Left lung (tissue), 4 donors: ENCODE measurements at regions not wholly inside any gene's neighbourhood (a gene's known extent, or its start where the extent isn't known, plus 50 kb on each side); places are given as distances from the start of the nearest gene placed in this dataset.
A peak's percentile ranks its signal among the peaks of the same experiment; 100 is the strongest.

Experiments
- ATAC-seq: fragments of 200-7000 bp; cut with Tn5 transposase; one replicate; pipeline ENCODE4 v1.9.1; 2020; ENCODE audit warnings: moderate library complexity
- DNase-seq, 4 donors: peaks; one replicate each; pipeline ENCODE4 v3.0.0-alpha.2; 2013 to 2020
- H3K27ac ChIP-seq, 2 donors: fragments of 200-600 bp; sonication (generic) in 1 of 2; one replicate each; pipeline versions ENCODE4 v1.5.0 to v1.8.0; 2020 to 2021
- H3K27me3 ChIP-seq, 2 donors: fragments of 200-600 bp; sonication (generic) in 1 of 2; one replicate each; pipeline versions ENCODE4 v1.5.0 to v1.8.0; 2020 to 2021
- H3K36me3 ChIP-seq, 2 donors: fragments of 200-600 bp; sonication (generic) in 1 of 2; one replicate each; pipeline versions ENCODE4 v1.5.0 to v1.8.0; 2020 to 2021
- H3K4me1 ChIP-seq, 2 donors: fragments of 200-600 bp; one replicate each; pipeline ENCODE4 v1.8.0; 2021
- H3K4me3 ChIP-seq, 2 donors: fragments of 200-600 bp; sonication (generic) in 1 of 2; one replicate each; pipeline versions ENCODE4 v1.5.0 to v1.8.0; 2020 to 2021; ENCODE audit warnings: mild to moderate bottlenecking in 1 of 2
- H3K9me3 ChIP-seq, 2 donors: fragments of 200-600 bp; sonication (generic) in 1 of 2; one replicate each; pipeline versions ENCODE4 v1.5.0 to v1.8.0; 2020 to 2021
- CTCF ChIP-seq, 2 donors: fragments of 200-600 bp; sonication (generic) in 1 of 2; IDR thresholded peaks; one replicate each; pipeline versions ENCODE4 v1.5.0 to v1.8.0; 2021; ENCODE audit warnings: antibody characterized with exemption in 2 of 2
- intact Hi-C, 2 donors: fragments of 100-400 bp; cut with DNase I; formaldehyde crosslinking; loops; one replicate each; pipeline versions ENCODE4 v1.11.2 to v1.14.2; 2022
- donor health status: DM: no; HTN: yes; CAD: no.
- donor health status: DM: no; HTN: no; CAD: no.

- Histone ChIP-seq H3K36me3 (no peaks in the 10 kb centered on the region), H3K4me3 (no peak overlapping the region), H3K9me3 (no peaks in the 10 kb centered on the region), H3K27me3 (no peaks in the 10 kb centered on the region), H3K27ac (peak overlapping the region; percentile 47 to 63), H3K4me1 (peaks cover 0 to 4% of the 10 kb centered on the region in 2 donors)
- TF ChIP-seq CTCF (IDR thresholded peaks at IDR 0.05) = no peak
- DNase-seq (no peak), ATAC-seq (no peak)
- intact Hi-C loops = loop anchor here in 1 of 2 donors (10.0 kb wide), 1 partner anchor 158 kb away; no protein-coding TSS in a partner anchor
Observed at GRCh38 chrX:124216396-124217115, 115.9 kb upstream of the TEX13D start.

- intact Hi-C loops = loop anchor here in 1 of 2 donors (10.0 kb wide), 1 partner anchor 157 kb away; no protein-coding TSS in a partner anchor
- peak; percentile 58 for ATAC-seq
Observed at GRCh38 chrX:124217304-124218251, 114.9 kb upstream of the TEX13D start.

GRCh38 chrX:124223524-124223923 is 108.9 kb upstream of the TEX13D start:
- no peaks in the 10 kb centered on the region for H3K4me1 ChIP-seq
- H3K27ac ChIP-seq = no peak overlapping the region
- intact Hi-C loops = no loop called here
- no peaks in the 10 kb centered on the region for H3K27me3 ChIP-seq
- H3K4me3 ChIP-seq = no peak overlapping the region
- no peaks in the 10 kb centered on the region for H3K36me3 ChIP-seq
- no peak for DNase-seq
- TF ChIP-seq CTCF (IDR thresholded peaks at IDR 0.05) = no peak
- ATAC-seq = no peak
- H3K9me3 ChIP-seq = no peaks in the 10 kb centered on the region

More at GRCh38 chrX:124217304-124218251, 114.9 kb upstream of the TEX13D start:
- H3K4me1 ChIP-seq = peaks cover 0 to 4% of the 10 kb centered on the region in 2 donors
- no peak for TF ChIP-seq CTCF (IDR thresholded peaks at IDR 0.05)
- peak in 1 of 4 donors; percentile 36 for DNase-seq
- H3K9me3 ChIP-seq = no peaks in the 10 kb centered on the region
- H3K27ac ChIP-seq = peak overlapping the region; percentile 47 to 63
- no peaks in the 10 kb centered on the region for H3K36me3 ChIP-seq
- no peak overlapping the region for H3K4me3 ChIP-seq
- H3K27me3 ChIP-seq = no peaks in the 10 kb centered on the region

GRCh38 chrX:124224528-124224927 is 107.9 kb upstream of the TEX13D start:
- intact Hi-C loops = no loop called here
- Histone ChIP-seq H3K9me3 (no peaks in the 10 kb centered on the region), H3K4me1 (no peaks in the 10 kb centered on the region), H3K36me3 (no peaks in the 10 kb centered on the region), H3K27me3 (no peaks in the 10 kb centered on the region), H3K4me3 (no peak overlapping the region), H3K27ac (no peak overlapping the region)
- no peak for DNase-seq
- ATAC-seq = no peak
- TF ChIP-seq CTCF (IDR thresholded peaks at IDR 0.05) = no peak

- no peak for TF ChIP-seq CTCF (IDR thresholded peaks at IDR 0.05)
- H3K36me3 ChIP-seq = no peaks in the 10 kb centered on the region
- no peak for ATAC-seq
Observed at GRCh38 chrX:124226129-124226528, 106.3 kb upstream of the TEX13D start.

More at GRCh38 chrX:124226129-124226528, 106.3 kb upstream of the TEX13D start:
- no peak for DNase-seq
- no peaks in the 10 kb centered on the region for H3K27me3 ChIP-seq
- no peaks in the 10 kb centered on the region for H3K4me1 ChIP-seq
- no peak overlapping the region for H3K4me3 ChIP-seq
- no peak overlapping the region for H3K27ac ChIP-seq
- intact Hi-C loops = no loop called here
- no peaks in the 10 kb centered on the region for H3K9me3 ChIP-seq
